CD4-positive, alpha-beta T cell treated with Interleukin-4 for 1 hour (primary cell): ENCODE measurements at regions not wholly inside any gene's neighbourhood (a gene's known extent, or its start where the extent isn't known, plus 50 kb on each side); places are given as distances from the start of the nearest gene placed in this dataset.
"Not testable (repeated sequence)": the region's sequence is repeated elsewhere in the genome, so short reads cannot be mapped to it uniquely, and the experiment has no call there.

Experiments
- DNase-seq, 2 donors: peaks; one replicate each; pipeline ENCODE4 v3.0.0-alpha.2; 2020 to 2022

DNA sequence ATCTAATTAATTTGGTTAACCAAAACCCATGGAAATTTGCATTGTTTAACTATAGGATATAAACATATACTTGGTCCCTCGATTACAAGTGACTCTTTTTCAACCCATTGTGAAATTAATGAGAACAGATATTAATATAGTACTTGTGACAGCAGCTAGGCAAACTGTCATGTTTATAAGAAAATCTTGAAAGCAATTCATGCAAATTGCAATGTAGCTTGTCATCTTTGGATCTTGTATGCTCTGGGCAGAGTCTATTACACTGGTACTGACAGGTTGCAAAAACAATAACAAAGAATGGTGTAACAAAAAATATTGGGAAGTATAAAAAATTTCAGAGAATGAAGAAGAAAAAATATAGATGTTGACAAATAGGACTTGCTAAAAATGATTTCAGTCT is 941.0 kb downstream of the DNAH5 start:
- no peak for DNase-seq

- DNase-seq = no peak
These were observed 944.8 kb downstream of the DNAH5 start for GRCh38 chr5:12999667-13000066.

DNA sequence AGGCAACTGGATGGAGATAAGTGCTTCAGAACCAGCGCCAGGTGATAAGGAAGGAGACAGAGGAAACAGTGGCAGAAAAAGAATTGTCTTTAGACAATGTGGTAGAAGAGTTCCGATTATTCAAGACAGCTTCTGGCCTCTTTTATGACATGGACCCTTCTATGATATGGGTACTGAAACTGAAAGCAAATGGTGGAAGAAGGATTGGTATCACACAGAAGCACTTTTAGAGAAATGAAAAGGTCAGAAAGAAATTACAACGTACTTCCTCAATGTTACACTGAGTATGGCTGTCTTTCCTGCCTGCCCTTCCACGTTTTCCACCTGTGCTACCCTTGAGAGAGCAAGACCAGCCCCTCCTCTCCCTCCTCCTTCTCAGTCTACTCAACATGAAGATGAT is 959.3 kb downstream of the DNAH5 start:
- DNase-seq = no peak

DNA sequence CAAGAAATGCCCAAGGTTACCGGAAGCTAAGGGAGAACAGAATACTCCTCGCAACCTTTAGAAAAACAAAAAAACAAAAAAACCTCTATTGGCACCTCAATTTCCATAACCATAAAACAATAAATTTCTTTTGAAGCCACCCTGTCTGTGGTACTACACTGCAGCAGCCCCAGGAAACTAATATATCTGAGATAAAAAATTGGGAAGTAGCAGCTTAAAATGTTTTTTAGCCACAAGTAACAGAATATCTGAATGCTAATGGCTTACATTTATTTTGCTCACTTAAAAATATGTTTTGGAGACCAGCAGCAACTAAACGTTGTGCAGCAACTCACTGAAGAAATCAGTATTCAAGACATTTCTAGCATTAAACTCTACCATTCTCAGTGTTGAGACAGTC is 969.6 kb downstream of the DNAH5 start:
- DNase-seq = no peak

GRCh38 chr5:12965804-12966203 is 978.7 kb downstream of the DNAH5 start:
- DNase-seq = no peak

- no peak for DNase-seq
These were observed 984.8 kb downstream of the DNAH5 start for GRCh38 chr5:12959713-12960112.

- no peak for DNase-seq
These were observed 992.1 kb downstream of the DNAH5 start for GRCh38 chr5:12952409-12952808.

- no peak for DNase-seq
These were observed 992.6 kb downstream of the DNAH5 start for GRCh38 chr5:12951846-12952245.

- no peak for DNase-seq
These were observed 997.1 kb downstream of the DNAH5 start for GRCh38 chr5:12947379-12947778.

GRCh38 chr5:12945477-12945876 is 999.0 kb downstream of the DNAH5 start:
- DNase-seq = not testable (repeated sequence)

GRCh38 chr5:12936221-12936620 is 1008.3 kb downstream of the DNAH5 start:
- no peak for DNase-seq

DNA sequence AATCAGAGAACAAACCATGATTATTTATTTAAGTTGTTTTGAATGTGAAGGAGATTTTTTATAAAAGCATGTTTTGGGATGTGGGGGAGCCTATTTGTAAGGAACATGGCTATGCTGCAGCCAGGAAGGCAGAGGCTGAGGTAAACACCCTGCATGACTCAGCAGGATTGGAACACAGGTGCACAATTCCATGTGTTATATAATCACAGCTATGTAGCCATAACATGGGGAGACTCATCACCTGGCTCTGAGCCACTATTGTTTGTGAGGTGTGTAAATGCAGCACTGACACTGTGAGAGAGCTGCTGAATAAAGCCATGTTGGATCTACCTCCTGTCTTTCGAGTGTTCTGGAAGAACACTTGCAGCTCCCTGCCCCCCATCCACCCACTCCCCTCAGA is 1009.8 kb downstream of the DNAH5 start:
- no peak for DNase-seq

DNA sequence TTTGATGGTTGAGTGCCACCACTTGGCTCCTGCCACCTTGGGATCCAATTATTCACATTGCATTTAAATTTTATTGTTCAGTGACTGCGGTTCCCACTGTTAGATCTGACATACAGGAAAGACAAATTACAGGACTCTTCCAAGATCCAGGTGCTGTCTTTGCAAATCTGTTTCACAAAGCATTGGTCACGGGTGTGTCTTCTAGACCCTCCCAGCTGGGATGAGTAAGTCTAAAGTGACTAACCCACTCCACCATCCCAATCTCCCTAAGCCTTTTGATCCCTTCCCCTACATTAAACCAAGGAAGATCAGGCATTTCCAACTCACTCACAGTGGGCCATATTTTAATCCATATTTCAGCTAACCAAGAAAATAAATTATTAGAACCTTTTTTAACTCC is 1016.3 kb upstream of the CTNND2 start:
- DNase-seq = no peak

- DNase-seq = no peak
These were observed 1006.9 kb upstream of the CTNND2 start for GRCh38 chr5:12911156-12911555.

DNA sequence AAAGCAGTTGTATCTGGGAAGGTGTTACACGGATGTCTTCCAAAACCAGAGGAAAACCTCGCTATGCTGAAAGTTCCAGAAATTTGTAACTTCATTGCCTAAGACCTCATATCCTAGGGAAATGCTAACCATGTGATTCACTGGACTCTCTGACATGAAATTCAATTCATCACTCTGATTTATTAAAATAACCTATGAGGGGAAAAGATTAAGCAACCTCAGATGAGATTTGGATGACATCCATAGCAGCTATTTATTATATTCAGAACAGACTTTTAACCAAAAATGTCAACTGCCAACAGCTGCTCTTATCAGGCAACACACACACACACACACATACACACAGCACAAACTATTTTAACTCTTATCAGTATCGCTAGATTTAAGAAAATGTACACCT is 1006.4 kb upstream of the CTNND2 start:
- no peak for DNase-seq

GRCh38 chr5:12902611-12903010 is 998.4 kb upstream of the CTNND2 start:
- DNase-seq = no peak

DNA sequence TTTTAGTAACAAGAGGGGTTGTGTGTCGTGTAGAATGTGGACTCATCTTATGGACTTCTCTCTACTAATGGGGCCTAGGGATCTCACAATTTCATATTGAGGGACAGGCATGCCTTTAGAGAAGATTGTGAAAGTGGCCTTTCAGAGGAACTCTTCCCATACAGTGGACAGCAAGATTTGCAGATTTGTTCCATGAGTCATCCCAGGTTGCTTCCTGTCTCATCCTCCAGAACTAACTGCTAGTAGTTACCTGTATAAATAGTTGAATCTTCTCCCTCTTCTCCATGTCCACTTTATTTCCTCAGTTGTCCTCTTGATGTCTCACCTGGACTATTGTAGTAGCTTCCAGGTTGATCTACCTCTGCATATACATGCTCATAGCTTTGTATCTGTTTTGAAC is 997.5 kb upstream of the CTNND2 start:
- DNase-seq = no peak

GRCh38 chr5:12896086-12896485 is 991.8 kb upstream of the CTNND2 start:
- no peak for DNase-seq

GRCh38 chr5:12885018-12885417 is 980.8 kb upstream of the CTNND2 start:
- no peak for DNase-seq

DNA sequence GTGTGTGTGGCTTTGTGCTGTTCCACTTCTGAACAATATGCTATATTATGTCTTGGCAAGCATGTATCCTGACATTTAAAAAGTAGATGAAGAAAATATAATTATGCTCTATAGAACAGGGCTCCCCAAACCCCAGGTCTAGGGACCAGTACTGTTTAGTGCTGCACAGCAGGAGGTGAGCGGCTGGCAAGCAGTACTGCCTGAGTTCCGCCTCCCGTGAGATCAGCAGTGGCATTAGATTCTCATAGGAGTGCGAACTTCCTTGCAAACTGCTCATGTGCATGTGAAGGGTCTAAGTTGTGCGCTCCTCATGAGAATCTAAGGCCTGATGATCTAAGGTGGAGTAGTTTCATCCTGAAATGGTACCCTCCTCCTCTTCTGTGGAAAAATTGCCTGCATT is 979.1 kb upstream of the CTNND2 start:
- DNase-seq = no peak

DNA sequence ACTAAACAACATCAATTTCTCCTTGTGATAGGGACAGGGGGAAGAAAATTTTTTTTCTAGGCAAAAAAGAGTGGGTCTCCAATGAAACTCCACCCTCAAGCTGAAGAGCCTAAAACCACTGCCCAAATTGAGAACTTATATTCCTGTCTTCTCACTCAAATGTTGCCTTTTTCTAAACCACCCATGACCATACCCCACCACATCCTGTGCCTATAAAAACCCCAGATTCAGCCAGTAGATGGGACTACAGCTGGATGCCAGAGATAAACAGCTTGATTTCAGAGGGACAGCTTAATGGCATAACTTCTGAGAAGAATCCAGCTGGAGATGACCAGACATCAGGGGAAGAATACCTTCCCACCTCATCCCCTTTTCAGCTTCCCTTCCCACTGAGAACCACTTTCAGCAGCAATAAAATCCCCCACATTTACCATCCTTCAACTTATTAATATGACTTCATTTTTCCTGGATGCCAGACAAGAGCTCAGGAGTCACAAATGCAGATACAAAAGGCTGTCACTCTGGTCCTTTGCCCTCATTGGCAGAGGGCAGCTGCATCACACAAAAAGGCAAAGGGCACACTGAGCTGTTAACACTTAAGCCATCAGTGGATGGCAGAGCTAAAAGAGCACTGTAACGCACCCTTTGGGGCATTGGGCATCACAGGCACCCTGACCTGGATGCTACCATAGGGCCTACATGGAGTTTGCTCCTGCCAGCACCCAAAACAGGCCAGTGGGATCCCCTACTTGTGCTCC is 972.5 kb upstream of the CTNND2 start:
- peak in 1 of 2 donors; percentile 2 for DNase-seq

- peak in 1 of 2 donors; percentile 14 for DNase-seq
These were observed 966.8 kb upstream of the CTNND2 start for GRCh38 chr5:12870872-12871539.

GRCh38 chr5:12865529-12865928 is 961.3 kb upstream of the CTNND2 start:
- no peak for DNase-seq

- no peak for DNase-seq
These were observed 957.8 kb upstream of the CTNND2 start for GRCh38 chr5:12861886-12862654.
